IMR-90 (cell line): ENCODE measurements at regions not wholly inside any gene's neighbourhood (a gene's known extent, or its start where the extent isn't known, plus 50 kb on each side); places are given as distances from the start of the nearest gene placed in this dataset.

Experiments
- ATAC-seq: fragments of 200-7000 bp; cut with Tn5 transposase; 2 replicates; pipeline ENCODE4 v1.9.1; 2020; ENCODE audit warnings: low read depth, mild to moderate bottlenecking, moderate library complexity
- BruUV-seq: library from RNA; stranded (reverse); fragments of 400-500 nt; replicated peaks from 2 replicates; lab custom pipeline; 2021; lab: Mats Ljungman, UMichigan
- CTCF ChIA-PET: fragments of 300-600 bp; formaldehyde crosslinking; extraction: SDS; loops from one replicate; lab custom pipeline; 2021; ENCODE audit warnings: antibody characterized with exemption; lab: Yijun Ruan, JAX
- POLR2A ChIA-PET: fragments of 300-600 bp; sonication (Branson Sonifier 250); formaldehyde crosslinking; loops from one replicate; lab custom pipeline; 2022; ENCODE audit warnings: antibody characterized with exemption; ENCODE audit not compliant: unreplicated experiment; lab: Charles Lee
- DNase-seq: peaks from one replicate; pipeline ENCODE4 v3.0.0; 2013
- H2AFZ ChIP-seq: replicated peaks from 2 replicates; pipeline ENCODE3; 2013; ENCODE audit warnings: low read length, mild to moderate bottlenecking; ENCODE audit not compliant: poor library complexity
- H2AK5ac ChIP-seq: 2 replicates; pipeline ENCODE4 v1.6.1; 2013; ENCODE audit warnings: low read depth, low read length, inconsistent platforms
- H2AK9ac ChIP-seq: replicated peaks from 2 replicates; pipeline ENCODE3; 2013; ENCODE audit warnings: mild to moderate bottlenecking, low read depth, low read length, moderate library complexity; ENCODE audit not compliant: poor library complexity
- H2BK120ac ChIP-seq: 2 replicates; pipeline ENCODE4 v1.6.1; 2013; ENCODE audit warnings: low read depth, low read length, inconsistent platforms
- H2BK15ac ChIP-seq: 3 replicates; pipeline ENCODE4 v1.6.1; 2013; ENCODE audit warnings: low read depth, low read length, inconsistent platforms
- H2BK20ac ChIP-seq: 2 replicates; pipeline ENCODE4 v1.6.1; 2013; ENCODE audit warnings: low read depth, mild to moderate bottlenecking, inconsistent platforms, low read length, moderate library complexity
- H2BK5ac ChIP-seq: 2 replicates; pipeline ENCODE4 v1.6.1; 2013; ENCODE audit warnings: mild to moderate bottlenecking, low read depth, low read length, inconsistent platforms; ENCODE audit not compliant: poor library complexity, severe bottlenecking
- H3K14ac ChIP-seq: replicated peaks from 2 replicates; pipeline ENCODE4 v1.6.1; 2013; ENCODE audit warnings: low read depth, low read length, inconsistent platforms
- H3K18ac ChIP-seq: 2 replicates; pipeline ENCODE4 v1.6.1; 2013; ENCODE audit warnings: low read depth, low read length, control low read depth
- H3K23ac ChIP-seq: 2 replicates; pipeline ENCODE4 v1.6.1; 2013; ENCODE audit warnings: low read depth, low read length, inconsistent platforms
- H3K27ac ChIP-seq: 2 replicates; pipeline ENCODE4 v1.5.1; 2013; ENCODE audit warnings: mild to moderate bottlenecking, control low read depth, low read length; ENCODE audit not compliant: insufficient read depth
- H3K27me3 ChIP-seq: 2 replicates; pipeline ENCODE4 v1.6.1; 2013; ENCODE audit warnings: low read length; ENCODE audit not compliant: control insufficient read depth, insufficient read depth
- H3K36me3 ChIP-seq: 2 replicates; pipeline ENCODE4 v1.6.1; 2013; ENCODE audit warnings: low read length, mixed read lengths; ENCODE audit not compliant: control insufficient read depth, insufficient read depth
- H3K4ac ChIP-seq: 2 replicates; pipeline ENCODE4 v1.6.1; 2013; ENCODE audit warnings: low read depth, low read length, inconsistent platforms
- H3K4me1 ChIP-seq: 2 replicates; pipeline ENCODE4 v1.6.1; 2013; ENCODE audit warnings: low read length, mixed read lengths; ENCODE audit not compliant: control insufficient read depth, insufficient read depth
- H3K4me2 ChIP-seq: 2 replicates; pipeline ENCODE4 v1.6.1; 2013; ENCODE audit warnings: low read depth, mild to moderate bottlenecking, control low read depth, low read length, moderate library complexity
- H3K4me3 ChIP-seq: 2 replicates; pipeline ENCODE4 v1.5.1; 2013; ENCODE audit warnings: low read depth, mild to moderate bottlenecking, control low read depth, low read length, moderate library complexity; ENCODE audit not compliant: insufficient read depth
- H3K56ac ChIP-seq: 2 replicates; pipeline ENCODE4 v1.6.1; 2013; ENCODE audit warnings: low read length, inconsistent platforms; ENCODE audit not compliant: insufficient read depth; ENCODE audit errors: extremely low read depth
- H3K79me1 ChIP-seq, 2 experiments: 2 replicates each; pipeline ENCODE4 v1.6.1; 2013; ENCODE audit warnings: low read length in 2 of 2, inconsistent platforms in 1 of 2, low read depth in 1 of 2
- H3K9ac ChIP-seq: 2 replicates; pipeline ENCODE4 v1.6.1; 2013; ENCODE audit warnings: low read depth, low read length, control low read depth
- H3K9me1 ChIP-seq: 2 replicates; pipeline ENCODE4 v1.6.1; 2013; ENCODE audit warnings: low read length, inconsistent platforms; ENCODE audit not compliant: insufficient read depth
- H3K9me3 ChIP-seq: 2 replicates; pipeline ENCODE4 v1.6.1; 2013; ENCODE audit warnings: low read length; ENCODE audit not compliant: control insufficient read depth, insufficient read depth
- H4K20me1 ChIP-seq: 2 replicates; pipeline ENCODE4 v1.6.1; 2013; ENCODE audit warnings: low read length, inconsistent platforms; ENCODE audit not compliant: insufficient read depth
- H4K5ac ChIP-seq: 2 replicates; pipeline ENCODE4 v1.6.1; 2013; ENCODE audit warnings: mild to moderate bottlenecking, low read depth, low read length, control low read depth
- H4K8ac ChIP-seq, 2 experiments: 2 replicates each; pipeline ENCODE4 v1.6.1; 2013; ENCODE audit warnings: low read depth in 2 of 2, low read length in 2 of 2, control low read depth in 1 of 2, inconsistent platforms in 1 of 2
- H4K91ac ChIP-seq: 2 replicates; pipeline ENCODE4 v1.6.1; 2013; ENCODE audit warnings: low read depth, low read length, inconsistent platforms; ENCODE audit not compliant: insufficient read depth
- BHLHE40 ChIP-seq: fragments of 150-350 bp; IDR thresholded peaks from 2 replicates; pipeline ENCODE4 v1.6.1; 2016; ENCODE audit warnings: mild to moderate bottlenecking, low read depth, low read length
- CEBPB ChIP-seq: IDR thresholded peaks from 2 replicates; pipeline ENCODE4 v1.6.1; 2012; ENCODE audit warnings: low read depth, low read length, improper control_type of control experiment
- CTCF ChIP-seq: conservative IDR thresholded peaks from 2 replicates; pipeline ENCODE4 v1.5.1; 2012; ENCODE audit warnings: mild to moderate bottlenecking, low read depth, low read length, improper control_type of control experiment
- ELK1 ChIP-seq: fragments of 150-350 bp; IDR thresholded peaks from 2 replicates; pipeline ENCODE4 v1.6.1; 2016; ENCODE audit warnings: low read depth, mild to moderate bottlenecking, low read length, moderate library complexity, borderline replicate concordance
- FOS ChIP-seq: fragments of 150-350 bp; IDR thresholded peaks from 2 replicates; pipeline ENCODE4 v1.6.1; 2016; ENCODE audit warnings: low read depth, low read length
- MAFK ChIP-seq: IDR thresholded peaks from 2 replicates; pipeline ENCODE4 v1.6.1; 2012; ENCODE audit warnings: low read depth, low read length, improper control_type of control experiment
- MAZ ChIP-seq: IDR thresholded peaks from 2 replicates; pipeline ENCODE4 v1.6.1; 2012; ENCODE audit warnings: low read depth, mild to moderate bottlenecking, low read length, improper control_type of control experiment, moderate library complexity, borderline replicate concordance
- MXI1 ChIP-seq: IDR thresholded peaks from 2 replicates; pipeline ENCODE4 v1.6.1; 2012; ENCODE audit warnings: low read depth, mild to moderate bottlenecking, low read length, moderate library complexity, borderline replicate concordance
- NFE2L2 ChIP-seq: fragments of 150-350 bp; IDR thresholded peaks from 2 replicates; pipeline ENCODE4 v1.6.1; 2016; ENCODE audit warnings: low read depth, mild to moderate bottlenecking, low read length
- POLR2A ChIP-seq: IDR thresholded peaks from 2 replicates; pipeline ENCODE4 v1.6.1; 2012; ENCODE audit warnings: mild to moderate bottlenecking, low read depth, low read length
- RAD21 ChIP-seq: IDR thresholded peaks from 2 replicates; pipeline ENCODE4 v1.6.1; 2012; ENCODE audit warnings: low read length, improper control_type of control experiment
- RCOR1 ChIP-seq: IDR thresholded peaks from 2 replicates; pipeline ENCODE4 v1.6.1; 2012; ENCODE audit warnings: mild to moderate bottlenecking, low read length, improper control_type of control experiment; ENCODE audit not compliant: insufficient replicate concordance
- RFX5 ChIP-seq: IDR thresholded peaks from 2 replicates; pipeline ENCODE4 v1.8.0; 2012; ENCODE audit warnings: low read depth, mild to moderate bottlenecking, low read length, moderate library complexity
- SMC3 ChIP-seq: fragments of 150-350 bp; IDR thresholded peaks from 2 replicates; pipeline ENCODE4 v1.6.1; 2016; ENCODE audit warnings: low read depth, mild to moderate bottlenecking, antibody characterized with exemption, low read length, moderate library complexity
- WGBS, 2 experiments: methylation state at CpG; one replicate each; pipeline versions ENCODE4 v1.1.5 to v1.1.7; 2013; ENCODE audit warnings: missing lambda C conversion rate in 2 of 2; ENCODE audit not compliant: insufficient read length in 1 of 2; ENCODE audit errors: extremely low coverage in 2 of 2; 5-methylcytosine and 5-hydroxymethylcytosine counted together
- dilution Hi-C: fragments of 300-500 bp; cut with HindIII; formaldehyde crosslinking; loops from one replicate; pipeline ENCODE4 v1.14.3; 2018; ENCODE audit warnings: low sequenced_read_pairs; ENCODE audit not compliant: unreplicated experiment
- in situ Hi-C: fragments of 300-500 bp; cut with MboI; formaldehyde crosslinking; loops from 3 replicates; pipeline ENCODE4 v1.14.3; 2019; ENCODE audit warnings: low sequenced_read_pairs, inconsistent platforms, mixed read lengths
- intact Hi-C: fragments of 100-400 bp; cut with micrococcal nuclease; formaldehyde crosslinking; loops from 2 replicates; pipeline ENCODE4 v1.10.0; 2022
- TF ChIP-seq, protein P1 (sequence below): fragments of 150-350 bp; IDR thresholded peaks from 2 replicates; pipeline ENCODE4 v1.6.1; 2017; ENCODE audit warnings: mild to moderate bottlenecking, antibody characterized with exemption, low read length, low read depth

- DNase-seq = no peak
- Histone ChIP-seq H3K36me3 (no peaks in the 10 kb centered on the region), H2BK120ac (no peak overlapping the region), H3K4me1 (no peaks in the 10 kb centered on the region), H4K8ac (no peak overlapping the region), H3K9me1 (no peaks in the 10 kb centered on the region), H2BK20ac (no peak overlapping the region), H3K23ac (no peak overlapping the region), H4K5ac (no peak overlapping the region), H3K79me1 (no peaks in the 10 kb centered on the region), H3K14ac (no peak overlapping the region), H3K9ac (no peak overlapping the region), H4K20me1 (no peaks in the 10 kb centered on the region), H3K18ac (no peak overlapping the region), H3K56ac (no peak overlapping the region), H3K4ac (no peak overlapping the region), H4K91ac (no peak overlapping the region), H3K27ac (no peak overlapping the region), H2AK5ac (no peak overlapping the region), H2AFZ (no peak overlapping the region), H3K27me3 (no peaks in the 10 kb centered on the region; the same call in 1 of the 2 replicates), H2AK9ac (no peak overlapping the region), H3K4me3 (no peak overlapping the region), H3K4me2 (no peak overlapping the region), H3K9me3 (peaks cover 4% of the 10 kb centered on the region), H2BK15ac (no peak overlapping the region), H2BK5ac (no peak overlapping the region)
- dilution Hi-C loops (no loop called here), intact Hi-C loops (no loop called here), in situ Hi-C loops (no loop called here)
- POLR2A ChIA-PET = no interaction called here
- no peak for ATAC-seq
- no TSS peak for BruUV-seq
- CTCF ChIA-PET = no interaction called here
- WGBS, 2 experiments = no CpG with 5 or more reads among the region's 10 CpGs
- TF ChIP-seq, protein P1, sequence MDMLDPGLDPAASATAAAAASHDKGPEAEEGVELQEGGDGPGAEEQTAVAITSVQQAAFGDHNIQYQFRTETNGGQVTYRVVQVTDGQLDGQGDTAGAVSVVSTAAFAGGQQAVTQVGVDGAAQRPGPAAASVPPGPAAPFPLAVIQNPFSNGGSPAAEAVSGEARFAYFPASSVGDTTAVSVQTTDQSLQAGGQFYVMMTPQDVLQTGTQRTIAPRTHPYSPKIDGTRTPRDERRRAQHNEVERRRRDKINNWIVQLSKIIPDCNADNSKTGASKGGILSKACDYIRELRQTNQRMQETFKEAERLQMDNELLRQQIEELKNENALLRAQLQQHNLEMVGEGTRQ = no peak
- TF ChIP-seq CEBPB = no peak
- TF ChIP-seq NFE2L2 = no peak
- TF ChIP-seq ELK1 = no peak
- TF ChIP-seq FOS = no peak
- no peak for TF ChIP-seq RFX5
- no peak for TF ChIP-seq MAFK
- TF ChIP-seq RAD21 = no peak
- TF ChIP-seq MXI1 = no peak
- no peak for TF ChIP-seq MAZ
- TF ChIP-seq RCOR1 = no peak
- TF ChIP-seq SMC3 = no peak
- TF ChIP-seq CTCF = no peak
- TF ChIP-seq POLR2A = no peak
- TF ChIP-seq BHLHE40 = no peak
These were observed 311.9 kb upstream of the SULF2 start for GRCh38 chr20:48096957-48097890.
